NCI-H1092 (cell line): ENCODE measurements at regions not wholly inside any gene's neighbourhood (a gene's known extent, or its start where the extent isn't known, plus 50 kb on each side); places are given as distances from the start of the nearest gene placed in this dataset.
"Not testable (repeated sequence)": the region's sequence is repeated elsewhere in the genome, so short reads cannot be mapped to it uniquely, and the experiment has no call there.

Experiments
- DNase-seq: peaks from one replicate; lab custom pipeline; 2025; lab: John Stamatoyannopoulos, UW

DNA sequence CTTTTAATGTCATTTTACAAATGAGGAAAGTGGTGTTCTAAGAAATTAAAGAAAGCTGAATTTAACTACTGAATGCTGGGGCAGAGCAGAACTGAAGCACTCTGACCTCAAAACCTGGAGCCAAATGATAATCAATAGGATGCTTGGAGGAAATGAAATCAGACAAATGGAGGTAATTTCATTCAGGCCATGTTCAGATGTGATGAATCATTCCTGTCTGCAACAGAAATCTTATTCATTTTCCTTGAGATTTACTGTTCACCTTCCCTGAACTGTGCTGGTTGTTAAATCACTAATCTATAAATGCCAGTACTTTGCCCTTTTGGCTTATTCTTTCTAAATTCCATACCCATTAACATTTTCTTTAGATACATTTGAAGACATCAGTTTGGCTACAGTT lies 85.6 kb upstream of the SNX7 start:
- no peak for DNase-seq

DNA sequence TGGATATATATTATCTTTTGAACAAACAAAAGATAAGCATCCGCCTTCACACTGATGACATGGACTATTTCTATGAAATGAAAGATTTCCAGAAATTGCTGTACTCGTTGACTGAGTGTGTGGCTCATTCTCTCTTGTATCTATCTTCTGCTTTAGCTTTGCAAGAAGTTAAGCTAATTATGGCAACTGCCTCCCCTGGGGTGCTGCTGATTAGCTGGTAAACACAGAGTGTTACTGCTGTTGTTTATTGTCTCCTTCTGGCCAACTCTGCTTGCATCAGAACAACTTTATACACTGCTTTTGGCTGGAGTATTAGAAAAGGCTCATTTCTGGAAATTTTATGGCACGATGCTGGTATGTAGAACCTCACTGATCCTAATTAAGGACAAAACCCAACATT lies 95.6 kb upstream of the SNX7 start:
- DNase-seq = no peak

- DNase-seq = no peak
These were observed 102.2 kb upstream of the SNX7 start for GRCh38 chr1:98559291-98559690.

- DNase-seq = no peak
These were observed 103.6 kb upstream of the SNX7 start for GRCh38 chr1:98557895-98558294.

DNA sequence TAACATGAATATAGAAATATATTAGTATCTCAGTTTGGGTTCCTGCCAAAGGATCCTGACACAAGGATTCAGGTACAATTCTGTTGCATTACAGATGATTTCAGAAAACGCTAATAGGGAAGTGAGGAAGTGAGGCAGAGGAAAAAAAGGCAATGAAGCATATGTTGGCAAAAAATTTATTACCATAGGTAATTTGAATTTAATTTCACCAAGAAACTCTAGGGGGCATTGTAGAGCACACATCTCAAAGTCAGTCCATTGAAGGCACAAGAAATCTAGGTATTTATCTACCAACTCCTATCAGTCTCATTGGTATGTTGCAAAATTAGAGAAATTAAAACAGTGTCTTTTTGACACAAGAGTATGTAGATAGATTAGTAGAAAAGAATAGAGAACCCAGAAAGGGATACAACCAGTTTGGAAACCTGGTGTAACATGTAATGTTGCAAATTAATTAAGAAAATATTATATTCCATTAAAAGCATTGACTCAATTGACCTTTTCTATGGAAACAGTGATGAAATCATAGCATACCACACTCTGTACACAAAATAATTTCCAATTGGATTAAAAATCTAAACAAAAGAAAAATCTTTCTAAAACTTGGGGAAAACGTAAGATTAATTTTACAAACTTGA lies 104.9 kb upstream of the SNX7 start:
- no peak for DNase-seq

DNA sequence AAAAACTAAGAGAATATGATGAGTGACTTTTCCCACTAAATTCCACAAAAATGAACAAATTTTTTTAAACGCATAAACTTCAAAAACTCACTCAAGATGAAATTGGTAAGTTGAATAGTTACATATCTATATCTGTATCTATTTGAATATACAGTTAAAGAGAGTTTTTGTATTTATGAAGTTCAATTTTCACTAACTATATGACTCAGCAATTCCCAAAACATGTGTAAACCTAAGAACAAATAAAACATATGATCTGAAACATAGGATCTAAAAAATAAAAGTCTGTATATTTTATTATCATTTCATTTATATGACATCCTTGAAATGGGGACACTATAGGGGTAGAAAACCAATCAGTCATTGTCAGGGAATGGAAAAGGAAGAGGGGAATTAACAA lies 105.7 kb upstream of the SNX7 start:
- DNase-seq = no peak

GRCh38 chr1:98552576-98553074 lies 108.9 kb upstream of the SNX7 start:
- DNase-seq = not testable (repeated sequence)

- no peak for DNase-seq
These were observed 111.4 kb upstream of the SNX7 start for GRCh38 chr1:98550076-98550475.

DNA sequence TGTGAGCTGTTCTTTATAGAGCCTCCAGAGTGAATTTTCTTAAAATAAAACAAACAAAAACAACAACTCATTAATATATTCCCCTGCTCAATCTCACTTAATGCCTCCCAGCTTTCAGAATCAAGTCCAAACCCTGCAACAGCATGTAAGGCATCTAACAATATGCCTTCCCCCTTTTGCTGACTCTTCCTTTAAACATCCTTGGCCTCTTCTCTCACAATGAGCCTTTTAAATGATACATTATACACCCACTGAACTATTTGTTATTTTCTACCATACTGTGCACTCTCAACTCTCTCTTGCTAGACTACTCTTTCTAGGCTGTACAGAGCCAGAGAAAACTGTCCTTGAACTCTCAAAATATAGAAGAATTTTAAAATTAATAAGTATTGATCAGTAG lies 115.2 kb upstream of the SNX7 start:
- no peak for DNase-seq

GRCh38 chr1:98538106-98538505 lies 123.4 kb upstream of the SNX7 start:
- no peak for DNase-seq

GRCh38 chr1:98523256-98523655 lies 138.3 kb upstream of the SNX7 start:
- no peak for DNase-seq

DNA sequence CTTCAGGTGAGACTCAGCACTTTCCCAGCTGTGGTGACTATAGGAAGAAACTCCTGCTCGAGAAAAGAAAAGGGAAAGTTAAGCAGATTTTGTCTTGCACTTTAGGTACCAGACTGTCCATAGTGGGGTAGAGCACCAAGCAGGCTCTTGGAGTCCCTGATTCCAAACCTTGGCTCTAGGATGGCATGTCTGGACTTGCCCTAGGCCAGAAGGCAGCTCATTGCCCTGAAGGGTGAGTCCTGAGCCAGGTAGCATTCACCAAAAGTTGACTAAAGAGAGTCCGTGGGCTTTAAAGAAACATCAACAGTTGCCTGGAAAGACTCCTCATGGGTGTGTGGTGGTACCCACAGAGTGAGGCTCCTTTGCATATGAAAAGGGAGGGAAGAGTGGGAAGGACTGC lies 145.2 kb upstream of the SNX7 start:
- DNase-seq = no peak

- no peak for DNase-seq
These were observed 145.8 kb upstream of the SNX7 start for GRCh38 chr1:98515744-98516143.

DNA sequence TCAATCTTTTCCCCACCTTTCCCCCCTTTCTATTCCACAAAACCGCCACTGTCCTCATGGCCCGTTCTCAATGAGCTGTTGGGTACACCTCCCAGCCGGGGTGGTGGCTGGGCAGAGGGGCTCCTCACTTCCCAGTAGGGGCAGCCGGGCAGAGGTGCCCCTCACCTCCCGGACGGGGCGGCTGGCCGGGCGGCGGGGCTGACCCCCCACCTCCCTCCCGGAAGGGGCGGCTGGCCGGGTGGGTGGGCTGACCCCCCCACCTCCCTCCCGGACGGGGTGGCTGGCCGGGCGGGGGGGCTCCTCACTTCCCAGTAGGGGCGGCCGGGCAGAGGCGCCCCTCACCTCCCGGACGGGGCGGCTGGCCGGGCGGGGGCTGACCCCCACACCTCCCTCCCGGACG lies 149.3 kb upstream of the SNX7 start:
- not testable (repeated sequence) for DNase-seq

DNA sequence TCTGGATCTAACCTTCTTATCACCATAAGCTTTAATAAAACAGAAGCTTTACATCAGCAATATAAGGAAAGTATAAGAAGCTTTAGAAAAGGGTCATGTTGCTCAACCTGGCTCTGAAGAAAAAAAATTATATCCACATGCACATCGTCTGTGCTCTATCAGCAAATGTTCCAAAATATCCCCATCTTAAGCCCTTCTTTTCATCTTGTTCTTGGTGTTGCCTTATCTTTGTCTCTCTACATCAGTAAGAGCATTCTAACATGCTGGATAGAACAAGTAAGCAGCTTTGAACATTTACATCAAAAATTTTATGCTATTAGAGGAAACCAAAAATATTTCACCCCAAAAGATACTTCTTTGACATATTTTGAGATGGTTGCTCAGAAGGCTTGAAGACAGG lies 157.8 kb upstream of the SNX7 start:
- DNase-seq = no peak

DNA sequence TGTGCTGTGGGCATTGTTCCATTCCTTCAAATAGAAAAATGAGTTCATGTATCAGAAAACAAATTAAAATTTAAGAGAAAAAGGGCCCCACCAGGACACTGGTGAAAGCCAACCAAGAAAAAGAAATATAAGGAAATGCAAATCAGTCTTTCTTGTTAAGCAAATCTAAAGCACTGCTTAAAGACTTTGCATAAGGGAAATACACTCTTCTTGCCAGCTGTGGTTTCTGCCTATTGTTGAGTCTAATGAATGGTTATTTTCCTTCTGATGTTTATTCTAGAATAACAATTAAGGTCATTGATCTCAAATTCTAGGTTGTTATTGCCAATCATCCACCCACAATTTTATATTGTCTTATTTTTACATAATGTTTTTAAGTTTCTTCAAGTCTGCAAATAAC lies 158.6 kb upstream of the SNX7 start:
- no peak for DNase-seq

DNA sequence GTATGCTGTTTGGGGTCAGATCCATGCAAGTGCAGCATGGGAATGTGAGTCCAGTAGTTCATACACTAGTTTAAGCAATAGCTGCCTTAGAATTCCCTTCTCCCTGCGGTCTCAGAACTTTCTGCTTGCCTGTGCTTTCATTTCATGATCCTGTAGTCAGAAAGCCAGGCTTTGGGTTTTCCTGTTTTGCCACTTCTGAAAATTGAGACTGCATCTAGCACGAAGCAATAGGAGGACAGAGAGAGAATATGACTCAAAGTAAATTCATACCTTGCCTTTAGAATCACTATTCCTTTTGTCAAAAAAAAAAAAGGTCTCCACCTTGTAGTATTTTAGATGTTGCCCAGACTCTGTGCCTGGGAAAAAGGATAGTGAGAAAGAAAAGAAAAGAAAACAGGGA lies 161.2 kb upstream of the SNX7 start:
- DNase-seq = no peak

- DNase-seq = no peak
These were observed 162.9 kb upstream of the SNX7 start for GRCh38 chr1:98498651-98499050.

GRCh38 chr1:98497497-98497896 lies 164.0 kb upstream of the SNX7 start:
- no peak for DNase-seq

- no peak for DNase-seq
These were observed 165.1 kb upstream of the SNX7 start for GRCh38 chr1:98496256-98496995.

GRCh38 chr1:98493469-98493868 lies 168.1 kb upstream of the SNX7 start:
- DNase-seq = no peak

GRCh38 chr1:98490099-98490498 lies 171.4 kb upstream of the SNX7 start:
- no peak for DNase-seq

GRCh38 chr1:98487620-98488019 lies 173.9 kb upstream of the SNX7 start:
- DNase-seq = no peak

DNA sequence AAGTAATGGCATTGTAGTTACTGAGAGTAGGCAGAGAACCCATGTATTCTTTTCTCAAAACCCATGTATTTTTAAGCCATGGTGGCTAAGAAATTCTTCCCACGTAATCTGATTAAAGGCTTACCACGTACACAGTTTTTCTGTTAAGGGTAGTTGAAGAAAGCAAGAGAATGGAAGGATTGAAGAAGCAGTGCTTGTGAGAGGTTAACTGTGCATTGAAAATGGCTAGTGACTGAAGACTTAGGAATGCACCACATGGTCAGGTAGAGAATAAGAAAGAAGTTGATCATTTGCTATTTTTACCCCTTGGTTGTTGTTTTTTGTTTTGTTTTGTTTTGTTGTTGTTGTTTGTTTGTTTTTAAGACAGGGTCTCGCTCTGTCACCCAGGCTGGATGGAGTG lies 178.9 kb upstream of the SNX7 start:
- DNase-seq = no peak
